ENCODE measurements at regions not wholly inside any gene's neighbourhood (a gene's known extent, or its start where the extent isn't known, plus 50 kb on each side); places are given as distances from the start of the nearest gene placed in this dataset.

DNA sequence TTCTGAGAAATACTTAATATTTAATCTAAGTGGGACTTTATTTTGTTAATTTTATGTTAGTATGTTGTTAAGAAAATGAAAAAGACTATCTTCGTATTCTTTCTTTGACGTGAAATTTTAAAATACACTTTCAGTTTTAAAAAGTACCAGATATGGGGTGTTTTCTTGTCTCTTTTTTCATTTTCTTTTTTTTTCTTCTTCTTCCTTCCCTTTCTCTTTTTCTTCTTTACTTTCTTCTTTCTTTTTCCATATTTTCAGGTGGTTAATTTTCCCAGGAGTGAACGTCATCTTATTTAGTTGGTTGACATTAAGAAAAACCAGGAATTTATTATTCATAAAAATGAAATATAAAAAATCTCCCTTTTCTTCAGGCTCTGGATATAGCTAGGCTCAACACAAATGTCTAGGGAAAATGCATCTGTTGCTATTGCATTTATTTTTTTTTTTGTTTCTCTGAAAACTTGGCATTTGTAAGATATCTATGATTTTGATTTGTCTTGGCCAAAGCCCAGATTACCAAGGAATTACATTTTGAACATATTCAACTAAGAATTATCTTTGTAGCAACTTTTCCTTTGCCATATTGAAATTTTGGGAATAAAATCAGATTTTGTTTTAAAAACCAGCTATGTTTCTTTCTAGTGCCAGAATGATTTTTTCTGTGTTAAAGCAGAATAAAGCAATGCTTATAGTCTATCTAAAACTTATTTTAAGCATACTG is 241.3 kb upstream of the FOXP2 start:
- TF ChIP-seq ZBTB7A (IDR thresholded peaks at IDR 0.05; ENCODE audit: low read depth), result no peak
- no peak for TF ChIP-seq TAF1 (IDR thresholded peaks at IDR 0.05; ENCODE audit: low read depth)
- no peak for TF ChIP-seq EP300 (IDR thresholded peaks at IDR 0.05; ENCODE audit: borderline replicate concordance)
- no peak for TF ChIP-seq YY1 (IDR thresholded peaks at IDR 0.05; ENCODE audit: low read depth)
- TF ChIP-seq CREB1 (IDR thresholded peaks at IDR 0.05; ENCODE audit: low read depth), result no peak
- TF ChIP-seq TEAD4 (IDR thresholded peaks at IDR 0.05), result no peak
- TF ChIP-seq CEBPB (IDR thresholded peaks at IDR 0.05), result no peak
- TF ChIP-seq EGR1 (IDR thresholded peaks at IDR 0.05), result no peak
- TF ChIP-seq, protein P1, sequence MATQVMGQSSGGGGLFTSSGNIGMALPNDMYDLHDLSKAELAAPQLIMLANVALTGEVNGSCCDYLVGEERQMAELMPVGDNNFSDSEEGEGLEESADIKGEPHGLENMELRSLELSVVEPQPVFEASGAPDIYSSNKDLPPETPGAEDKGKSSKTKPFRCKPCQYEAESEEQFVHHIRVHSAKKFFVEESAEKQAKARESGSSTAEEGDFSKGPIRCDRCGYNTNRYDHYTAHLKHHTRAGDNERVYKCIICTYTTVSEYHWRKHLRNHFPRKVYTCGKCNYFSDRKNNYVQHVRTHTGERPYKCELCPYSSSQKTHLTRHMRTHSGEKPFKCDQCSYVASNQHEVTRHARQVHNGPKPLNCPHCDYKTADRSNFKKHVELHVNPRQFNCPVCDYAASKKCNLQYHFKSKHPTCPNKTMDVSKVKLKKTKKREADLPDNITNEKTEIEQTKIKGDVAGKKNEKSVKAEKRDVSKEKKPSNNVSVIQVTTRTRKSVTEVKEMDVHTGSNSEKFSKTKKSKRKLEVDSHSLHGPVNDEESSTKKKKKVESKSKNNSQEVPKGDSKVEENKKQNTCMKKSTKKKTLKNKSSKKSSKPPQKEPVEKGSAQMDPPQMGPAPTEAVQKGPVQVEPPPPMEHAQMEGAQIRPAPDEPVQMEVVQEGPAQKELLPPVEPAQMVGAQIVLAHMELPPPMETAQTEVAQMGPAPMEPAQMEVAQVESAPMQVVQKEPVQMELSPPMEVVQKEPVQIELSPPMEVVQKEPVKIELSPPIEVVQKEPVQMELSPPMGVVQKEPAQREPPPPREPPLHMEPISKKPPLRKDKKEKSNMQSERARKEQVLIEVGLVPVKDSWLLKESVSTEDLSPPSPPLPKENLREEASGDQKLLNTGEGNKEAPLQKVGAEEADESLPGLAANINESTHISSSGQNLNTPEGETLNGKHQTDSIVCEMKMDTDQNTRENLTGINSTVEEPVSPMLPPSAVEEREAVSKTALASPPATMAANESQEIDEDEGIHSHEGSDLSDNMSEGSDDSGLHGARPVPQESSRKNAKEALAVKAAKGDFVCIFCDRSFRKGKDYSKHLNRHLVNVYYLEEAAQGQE (IDR thresholded peaks at IDR 0.05; ENCODE audit: low read depth), result no peak
- TF ChIP-seq, protein P2, sequence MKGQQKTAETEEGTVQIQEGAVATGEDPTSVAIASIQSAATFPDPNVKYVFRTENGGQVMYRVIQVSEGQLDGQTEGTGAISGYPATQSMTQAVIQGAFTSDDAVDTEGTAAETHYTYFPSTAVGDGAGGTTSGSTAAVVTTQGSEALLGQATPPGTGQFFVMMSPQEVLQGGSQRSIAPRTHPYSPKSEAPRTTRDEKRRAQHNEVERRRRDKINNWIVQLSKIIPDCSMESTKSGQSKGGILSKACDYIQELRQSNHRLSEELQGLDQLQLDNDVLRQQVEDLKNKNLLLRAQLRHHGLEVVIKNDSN (IDR thresholded peaks at IDR 0.05), result no peak
- TF ChIP-seq FOXM1 (IDR thresholded peaks at IDR 0.05; ENCODE audit: borderline replicate concordance, low read depth), result no peak
- no peak for TF ChIP-seq NFIC (IDR thresholded peaks at IDR 0.05)
- no peak for TF ChIP-seq RAD21 (IDR thresholded peaks at IDR 0.05; ENCODE audit: low read depth)
- no peak for TF ChIP-seq TCF12 (IDR thresholded peaks at IDR 0.05; ENCODE audit: low read depth)
- TF ChIP-seq, protein P3, sequence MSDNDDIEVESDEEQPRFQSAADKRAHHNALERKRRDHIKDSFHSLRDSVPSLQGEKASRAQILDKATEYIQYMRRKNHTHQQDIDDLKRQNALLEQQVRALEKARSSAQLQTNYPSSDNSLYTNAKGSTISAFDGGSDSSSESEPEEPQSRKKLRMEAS (IDR thresholded peaks at IDR 0.05), result no peak

DNA sequence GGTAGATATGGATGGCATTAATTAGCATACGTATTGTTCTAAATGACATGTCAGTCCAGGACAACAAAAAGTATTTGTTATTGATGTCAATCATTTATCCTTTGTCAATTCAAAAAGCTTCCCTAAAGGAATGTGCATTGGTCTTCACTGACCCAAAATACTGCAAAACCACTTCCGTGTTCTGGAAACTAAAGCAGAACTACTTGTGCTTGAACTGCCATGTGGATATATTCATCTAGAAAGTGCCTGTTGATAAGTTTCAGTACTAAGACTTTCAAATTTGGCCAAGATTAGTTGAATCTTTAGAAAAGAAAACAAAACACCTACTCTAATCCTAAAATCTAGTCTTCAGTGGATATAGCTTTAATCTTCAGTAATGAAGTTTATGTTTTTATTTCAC is 242.1 kb upstream of the PPP1R3A start:
- TF ChIP-seq, protein P2 (IDR thresholded peaks at IDR 0.05), result no peak
- TF ChIP-seq CREB1 (IDR thresholded peaks at IDR 0.05; ENCODE audit: low read depth) (no peak), TEAD4 (IDR thresholded peaks at IDR 0.05) (no peak), TAF1 (IDR thresholded peaks at IDR 0.05; ENCODE audit: low read depth) (no peak), TCF12 (IDR thresholded peaks at IDR 0.05; ENCODE audit: low read depth) (no peak), CEBPB (IDR thresholded peaks at IDR 0.05) (no peak)

DNA sequence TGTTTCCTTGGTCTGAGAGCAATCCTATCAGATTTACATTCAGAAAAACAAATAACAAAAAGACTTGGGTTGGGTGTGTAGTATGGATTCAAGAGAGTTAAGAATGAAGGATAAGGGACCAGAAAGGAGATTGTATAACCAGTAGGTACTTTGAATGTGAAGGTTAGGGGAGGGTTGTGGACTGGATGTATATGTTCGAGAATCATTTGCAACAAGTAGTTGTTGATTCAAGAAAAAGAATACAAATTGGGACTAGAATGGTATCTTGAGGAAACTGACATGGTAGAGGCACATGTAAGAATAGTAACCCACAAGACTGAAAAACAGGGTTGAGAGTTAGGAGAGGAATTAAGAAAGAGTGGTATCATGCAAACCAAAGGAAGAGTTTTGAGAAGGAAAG is 240.0 kb upstream of the PPP1R3A start:
- TF ChIP-seq TEAD4 (IDR thresholded peaks at IDR 0.05) (no peak), TAF1 (IDR thresholded peaks at IDR 0.05; ENCODE audit: low read depth) (no peak), YY1 (IDR thresholded peaks at IDR 0.05; ENCODE audit: low read depth) (no peak), FOXM1 (IDR thresholded peaks at IDR 0.05; ENCODE audit: borderline replicate concordance, low read depth) (no peak)

DNA sequence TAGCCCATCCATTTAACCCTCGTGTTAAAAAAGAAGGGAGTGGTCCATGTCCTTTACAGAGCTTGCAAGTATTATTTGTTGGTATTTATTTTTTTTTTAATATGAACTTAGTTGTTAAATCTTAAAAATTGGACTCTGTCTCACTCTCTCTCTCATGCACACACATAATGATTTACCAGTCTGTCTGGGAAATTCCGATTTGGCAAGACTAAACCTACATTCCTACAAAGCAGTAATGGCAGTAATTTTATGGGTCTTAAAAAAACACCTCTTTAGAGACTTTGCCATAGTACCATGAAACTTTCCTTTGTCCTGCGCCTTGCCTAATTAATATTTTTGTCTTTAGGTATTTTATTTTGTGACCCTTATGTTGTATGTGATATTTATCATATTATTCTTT is 239.5 kb upstream of the PPP1R3A start:
- TF ChIP-seq, protein P3 (IDR thresholded peaks at IDR 0.05), result no peak
- TF ChIP-seq TCF12 (IDR thresholded peaks at IDR 0.05; ENCODE audit: low read depth) (no peak), TAF1 (IDR thresholded peaks at IDR 0.05; ENCODE audit: low read depth) (no peak), CREB1 (IDR thresholded peaks at IDR 0.05; ENCODE audit: low read depth) (no peak), EP300 (IDR thresholded peaks at IDR 0.05; ENCODE audit: borderline replicate concordance) (no peak), FOXM1 (IDR thresholded peaks at IDR 0.05; ENCODE audit: borderline replicate concordance, low read depth) (no peak), NFIC (IDR thresholded peaks at IDR 0.05) (no peak), RAD21 (IDR thresholded peaks at IDR 0.05; ENCODE audit: low read depth) (no peak), CEBPB (IDR thresholded peaks at IDR 0.05) (no peak), TEAD4 (IDR thresholded peaks at IDR 0.05) (no peak), ZBTB7A (IDR thresholded peaks at IDR 0.05; ENCODE audit: low read depth) (no peak)
- TF ChIP-seq, protein P2 (IDR thresholded peaks at IDR 0.05), result no peak

DNA sequence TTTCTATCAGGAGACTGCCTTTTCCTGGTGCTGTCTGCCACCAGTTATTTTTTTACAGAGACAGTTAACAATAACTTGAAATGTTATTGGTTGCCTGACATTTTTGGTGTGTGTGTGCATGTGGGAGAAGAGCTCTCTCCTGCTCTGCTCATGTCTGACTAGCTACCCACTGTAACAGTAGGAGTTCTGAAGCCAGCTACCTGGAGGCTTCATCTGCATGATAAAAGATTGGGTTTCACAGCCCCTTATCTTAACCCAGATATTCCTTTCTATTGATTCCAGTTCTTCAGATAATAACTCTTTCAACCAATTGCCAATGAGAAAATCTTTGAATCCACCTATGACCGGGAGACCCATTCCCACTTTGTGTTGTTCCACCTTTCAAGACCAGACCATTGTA is 237.4 kb upstream of the PPP1R3A start:
- TF ChIP-seq, protein P3 (IDR thresholded peaks at IDR 0.05), result no peak
- TF ChIP-seq TEAD4 (IDR thresholded peaks at IDR 0.05), result no peak
- TF ChIP-seq NFIC (IDR thresholded peaks at IDR 0.05), result no peak
- no peak for TF ChIP-seq EGR1 (IDR thresholded peaks at IDR 0.05)
- TF ChIP-seq, protein P1 (IDR thresholded peaks at IDR 0.05; ENCODE audit: low read depth), result no peak
- TF ChIP-seq CREB1 (IDR thresholded peaks at IDR 0.05; ENCODE audit: low read depth), result no peak
- no peak for TF ChIP-seq TCF12 (IDR thresholded peaks at IDR 0.05; ENCODE audit: low read depth)
- no peak for TF ChIP-seq YY1 (IDR thresholded peaks at IDR 0.05; ENCODE audit: low read depth)
- TF ChIP-seq EP300 (IDR thresholded peaks at IDR 0.05; ENCODE audit: borderline replicate concordance), result no peak
- TF ChIP-seq, protein P2 (IDR thresholded peaks at IDR 0.05), result no peak
- no peak for TF ChIP-seq RAD21 (IDR thresholded peaks at IDR 0.05; ENCODE audit: low read depth)
- no peak for TF ChIP-seq ZBTB7A (IDR thresholded peaks at IDR 0.05; ENCODE audit: low read depth)
- TF ChIP-seq FOXM1 (IDR thresholded peaks at IDR 0.05; ENCODE audit: borderline replicate concordance, low read depth), result no peak
- no peak for TF ChIP-seq TAF1 (IDR thresholded peaks at IDR 0.05; ENCODE audit: low read depth)
- no peak for TF ChIP-seq CEBPB (IDR thresholded peaks at IDR 0.05)

All from Ishikawa (cell line).